Fibroblast of lung (primary cell): ENCODE measurements at regions not wholly inside any gene's neighbourhood (a gene's known extent, or its start where the extent isn't known, plus 50 kb on each side); places are given as distances from the start of the nearest gene placed in this dataset.

Source experiments
- EZH2 ChIP-seq: IDR thresholded peaks from 2 replicates; pipeline ENCODE4 v1.5.1; 2012; ENCODE audit warnings: low read length, control low read depth, mild to moderate bottlenecking; ENCODE audit errors: missing control alignments
- TF ChIP-seq, protein P1 (sequence below), 2 donors: IDR thresholded peaks in 1 of 2; conservative IDR thresholded peaks in 1 of 2; 1 replicate in 1 of 2; 2 replicates in 1 of 2; pipeline ENCODE4 v1.5.1; 2011 to 2012; ENCODE audit warnings: low read length in 2 of 2, control low read depth in 1 of 2, inconsistent platforms in 1 of 2, low read depth in 1 of 2, mild to moderate bottlenecking in 1 of 2

DNA sequence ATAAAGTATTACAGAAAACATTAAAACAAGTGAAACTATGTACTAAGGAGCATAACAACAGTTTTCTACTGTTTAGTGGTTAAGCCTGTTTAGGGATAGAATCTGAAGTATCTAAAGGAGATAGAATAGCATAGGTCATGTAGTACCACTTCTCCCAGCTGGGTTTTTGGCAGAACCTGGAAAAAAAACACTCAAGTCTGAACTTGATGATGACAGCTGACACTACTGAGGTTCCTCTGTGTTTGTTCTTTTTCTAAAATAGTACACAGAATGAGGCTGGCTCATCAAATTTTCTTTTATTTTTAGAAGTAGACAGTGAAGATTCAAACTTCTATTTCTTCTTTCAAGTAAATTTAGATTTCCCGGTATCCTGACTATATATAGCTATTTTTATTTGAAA is 203.8 kb upstream of the ACO1 start:
- TF ChIP-seq, protein P1, sequence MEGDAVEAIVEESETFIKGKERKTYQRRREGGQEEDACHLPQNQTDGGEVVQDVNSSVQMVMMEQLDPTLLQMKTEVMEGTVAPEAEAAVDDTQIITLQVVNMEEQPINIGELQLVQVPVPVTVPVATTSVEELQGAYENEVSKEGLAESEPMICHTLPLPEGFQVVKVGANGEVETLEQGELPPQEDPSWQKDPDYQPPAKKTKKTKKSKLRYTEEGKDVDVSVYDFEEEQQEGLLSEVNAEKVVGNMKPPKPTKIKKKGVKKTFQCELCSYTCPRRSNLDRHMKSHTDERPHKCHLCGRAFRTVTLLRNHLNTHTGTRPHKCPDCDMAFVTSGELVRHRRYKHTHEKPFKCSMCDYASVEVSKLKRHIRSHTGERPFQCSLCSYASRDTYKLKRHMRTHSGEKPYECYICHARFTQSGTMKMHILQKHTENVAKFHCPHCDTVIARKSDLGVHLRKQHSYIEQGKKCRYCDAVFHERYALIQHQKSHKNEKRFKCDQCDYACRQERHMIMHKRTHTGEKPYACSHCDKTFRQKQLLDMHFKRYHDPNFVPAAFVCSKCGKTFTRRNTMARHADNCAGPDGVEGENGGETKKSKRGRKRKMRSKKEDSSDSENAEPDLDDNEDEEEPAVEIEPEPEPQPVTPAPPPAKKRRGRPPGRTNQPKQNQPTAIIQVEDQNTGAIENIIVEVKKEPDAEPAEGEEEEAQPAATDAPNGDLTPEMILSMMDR (conservative IDR thresholded peaks at IDR 0.05 in 1 of 2, IDR thresholded peaks at IDR 0.05 in 1 of 2; ENCODE audit: low read depth in 1 of 2, low read length in 2 of 2) = no peak
- no peak for TF ChIP-seq EZH2
